ENCODE measurements at regions not wholly inside any gene's neighbourhood (a gene's known extent, or its start where the extent isn't known, plus 50 kb on each side); places are given as distances from the start of the nearest gene placed in this dataset.

GRCh38 chr2:7476371-7476770, 559.2 kb downstream of the RNF144A start:
- no peaks in the 10 kb centered on the region for H3K4me1 ChIP-seq
- H3K4me3 ChIP-seq, result no peak overlapping the region
- no peaks in the 10 kb centered on the region for H3K9me3 ChIP-seq
- no peaks in the 10 kb centered on the region for H3K27me3 ChIP-seq
- intact Hi-C loops (cut with DNase I; ENCODE audit: low total_unique reads), result no loop called here
- H3K36me3 ChIP-seq, result no peaks in the 10 kb centered on the region
- no peak for TF ChIP-seq POLR2A (IDR thresholded peaks at IDR 0.05)
- no peak overlapping the region for H3K27ac ChIP-seq
- DNase-seq, result no peak

DNA sequence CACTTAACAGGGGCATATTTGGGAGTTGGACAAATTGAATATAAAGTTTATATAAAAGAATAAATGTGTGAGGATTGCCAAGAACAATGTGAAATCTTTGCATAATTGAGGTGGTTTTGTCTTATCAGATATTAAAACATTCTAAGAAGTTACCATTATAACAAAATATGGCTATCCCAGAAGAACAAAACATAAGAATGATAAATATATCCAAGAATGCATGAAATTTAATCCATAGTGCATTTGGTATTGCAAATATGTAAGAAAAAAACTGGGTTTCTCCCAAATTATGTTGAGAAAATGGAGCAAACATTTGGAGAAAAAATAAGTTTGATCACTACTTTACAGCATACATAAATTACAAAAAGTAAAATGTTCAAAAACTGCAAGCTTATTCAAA, 562.4 kb downstream of the RNF144A start:
- no peak for TF ChIP-seq POLR2A (IDR thresholded peaks at IDR 0.05)
- TF ChIP-seq, protein P1, sequence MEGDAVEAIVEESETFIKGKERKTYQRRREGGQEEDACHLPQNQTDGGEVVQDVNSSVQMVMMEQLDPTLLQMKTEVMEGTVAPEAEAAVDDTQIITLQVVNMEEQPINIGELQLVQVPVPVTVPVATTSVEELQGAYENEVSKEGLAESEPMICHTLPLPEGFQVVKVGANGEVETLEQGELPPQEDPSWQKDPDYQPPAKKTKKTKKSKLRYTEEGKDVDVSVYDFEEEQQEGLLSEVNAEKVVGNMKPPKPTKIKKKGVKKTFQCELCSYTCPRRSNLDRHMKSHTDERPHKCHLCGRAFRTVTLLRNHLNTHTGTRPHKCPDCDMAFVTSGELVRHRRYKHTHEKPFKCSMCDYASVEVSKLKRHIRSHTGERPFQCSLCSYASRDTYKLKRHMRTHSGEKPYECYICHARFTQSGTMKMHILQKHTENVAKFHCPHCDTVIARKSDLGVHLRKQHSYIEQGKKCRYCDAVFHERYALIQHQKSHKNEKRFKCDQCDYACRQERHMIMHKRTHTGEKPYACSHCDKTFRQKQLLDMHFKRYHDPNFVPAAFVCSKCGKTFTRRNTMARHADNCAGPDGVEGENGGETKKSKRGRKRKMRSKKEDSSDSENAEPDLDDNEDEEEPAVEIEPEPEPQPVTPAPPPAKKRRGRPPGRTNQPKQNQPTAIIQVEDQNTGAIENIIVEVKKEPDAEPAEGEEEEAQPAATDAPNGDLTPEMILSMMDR (IDR thresholded peaks at IDR 0.05), result no peak
- intact Hi-C loops (cut with DNase I; ENCODE audit: low total_unique reads), result no loop called here

GRCh38 chr2:7480431-7480830, 563.2 kb downstream of the RNF144A start:
- H3K27ac ChIP-seq, result no peak overlapping the region
- no peaks in the 10 kb centered on the region for H3K4me1 ChIP-seq
- DNase-seq, result no peak
- no peaks in the 10 kb centered on the region for H3K36me3 ChIP-seq
- no peaks in the 10 kb centered on the region for H3K27me3 ChIP-seq
- no peaks in the 10 kb centered on the region for H3K9me3 ChIP-seq
- TF ChIP-seq, protein P1 (IDR thresholded peaks at IDR 0.05), result no peak
- TF ChIP-seq POLR2A (IDR thresholded peaks at IDR 0.05), result no peak
- H3K4me3 ChIP-seq, result no peak overlapping the region
- intact Hi-C loops (cut with DNase I; ENCODE audit: low total_unique reads), result no loop called here

More for the DNA sequence above, 562.4 kb downstream of the RNF144A start:
- Histone ChIP-seq H3K27me3 (no peaks in the 10 kb centered on the region), H3K27ac (no peak overlapping the region), H3K36me3 (no peaks in the 10 kb centered on the region), H3K9me3 (no peaks in the 10 kb centered on the region), H3K4me1 (no peaks in the 10 kb centered on the region), H3K4me3 (no peak overlapping the region)
- DNase-seq, result no peak

GRCh38 chr2:7490672-7491071, 573.5 kb downstream of the RNF144A start:
- intact Hi-C loops (cut with DNase I; ENCODE audit: low total_unique reads), result no loop called here
- TF ChIP-seq, protein P1 (IDR thresholded peaks at IDR 0.05), result no peak
- no peak for TF ChIP-seq POLR2A (IDR thresholded peaks at IDR 0.05)
- DNase-seq, result no peak
- no peaks in the 10 kb centered on the region for H3K27me3 ChIP-seq
- H3K4me1 ChIP-seq, result no peaks in the 10 kb centered on the region
- no peaks in the 10 kb centered on the region for H3K36me3 ChIP-seq
- no peak overlapping the region for H3K4me3 ChIP-seq
- no peak overlapping the region for H3K27ac ChIP-seq
- H3K9me3 ChIP-seq, result no peaks in the 10 kb centered on the region

DNA sequence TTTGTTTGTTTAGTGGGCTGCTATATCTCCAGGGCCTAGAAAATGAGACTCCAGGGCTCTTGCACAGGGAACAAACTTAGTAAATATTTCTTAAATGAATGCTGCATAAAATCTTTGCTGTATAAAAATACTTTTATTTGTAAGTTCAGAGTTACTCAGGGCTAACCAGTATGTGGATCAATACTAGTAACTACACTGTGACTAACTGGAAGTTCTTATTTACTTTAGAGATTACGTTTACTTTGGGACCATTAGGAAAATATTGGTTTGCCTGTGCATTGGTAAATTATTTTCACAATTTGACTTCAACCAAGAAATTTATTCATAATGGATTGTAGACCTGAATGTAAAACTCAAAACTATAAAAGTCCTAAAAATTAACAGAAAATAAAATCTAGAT, 575.5 kb downstream of the RNF144A start:
- Histone ChIP-seq H3K27ac (no peak overlapping the region), H3K9me3 (no peaks in the 10 kb centered on the region), H3K4me1 (no peaks in the 10 kb centered on the region), H3K36me3 (no peaks in the 10 kb centered on the region), H3K27me3 (no peaks in the 10 kb centered on the region), H3K4me3 (no peak overlapping the region)
- intact Hi-C loops (cut with DNase I; ENCODE audit: low total_unique reads), result no loop called here
- DNase-seq, result no peak
- no peak for TF ChIP-seq POLR2A (IDR thresholded peaks at IDR 0.05)
- TF ChIP-seq, protein P1 (IDR thresholded peaks at IDR 0.05), result no peak

- Histone ChIP-seq H3K4me1 (no peaks in the 10 kb centered on the region), H3K9me3 (no peaks in the 10 kb centered on the region), H3K36me3 (no peaks in the 10 kb centered on the region), H3K4me3 (no peak overlapping the region), H3K27me3 (no peaks in the 10 kb centered on the region), H3K27ac (no peak overlapping the region)
- TF ChIP-seq POLR2A (IDR thresholded peaks at IDR 0.05), result no peak
- TF ChIP-seq, protein P1 (IDR thresholded peaks at IDR 0.05), result no peak
- intact Hi-C loops (cut with DNase I; ENCODE audit: low total_unique reads), result no loop called here
- no peak for DNase-seq
Observed at GRCh38 chr2:7497178-7497577, 580.0 kb downstream of the RNF144A start.
